Mesenchymal stem cell (in vitro differentiated cells and primary cell): ENCODE measurements at regions not wholly inside any gene's neighbourhood (a gene's known extent, or its start where the extent isn't known, plus 50 kb on each side); places are given as distances from the start of the nearest gene placed in this dataset.

Experiments used
- DNase-seq: peaks from one replicate; pipeline ENCODE4 v3.0.0-alpha.2; 2013
- H2AFZ ChIP-seq: one replicate; pipeline ENCODE4 v1.6.1; 2013; ENCODE audit warnings: low read depth, mild to moderate bottlenecking, control low read depth, inconsistent platforms, low read length, moderate library complexity
- H2AK5ac ChIP-seq: 2 replicates; pipeline ENCODE4 v1.6.1; 2013; ENCODE audit warnings: low read length, moderate library complexity, mild to moderate bottlenecking, inconsistent platforms; ENCODE audit not compliant: severe bottlenecking
- H2BK120ac ChIP-seq: one replicate; pipeline ENCODE4 v1.6.1; 2013; ENCODE audit warnings: low read depth, mild to moderate bottlenecking, inconsistent platforms, low read length, moderate library complexity
- H2BK12ac ChIP-seq, 2 experiments: one replicate each; pipeline ENCODE4 v1.6.1; 2013; ENCODE audit warnings: inconsistent platforms in 2 of 2, low read length in 2 of 2, mild to moderate bottlenecking in 2 of 2, moderate library complexity in 2 of 2, control low read depth in 1 of 2
- H2BK15ac ChIP-seq: one replicate; pipeline ENCODE4 v1.6.1; 2013; ENCODE audit warnings: mild to moderate bottlenecking, low read depth, inconsistent platforms; ENCODE audit not compliant: poor library complexity, severe bottlenecking
- H2BK5ac ChIP-seq: 2 replicates; pipeline ENCODE4 v1.6.1; 2013; ENCODE audit warnings: low read depth, mild to moderate bottlenecking, low read length, control low read depth, inconsistent platforms; ENCODE audit not compliant: poor library complexity, severe bottlenecking
- H3K14ac ChIP-seq, 2 experiments: one replicate each; pipeline ENCODE4 v1.6.1; 2013; ENCODE audit warnings: inconsistent platforms in 2 of 2, low read length in 2 of 2, control low read depth in 1 of 2, mild to moderate bottlenecking in 1 of 2, moderate library complexity in 1 of 2
- H3K18ac ChIP-seq, 2 experiments: one replicate each; pipeline ENCODE4 v1.6.1; 2013; ENCODE audit warnings: inconsistent platforms in 2 of 2, low read length in 2 of 2, control low read depth in 1 of 2, low read depth in 1 of 2, mild to moderate bottlenecking in 1 of 2
- H3K23ac ChIP-seq, 2 experiments: one replicate each; pipeline ENCODE4 v1.6.1; 2013; ENCODE audit warnings: inconsistent platforms in 2 of 2, low read length in 2 of 2, mild to moderate bottlenecking in 2 of 2, moderate library complexity in 2 of 2, control low read depth in 1 of 2
- H3K27ac ChIP-seq: 2 replicates; pipeline ENCODE4 v1.5.1; 2013; ENCODE audit warnings: mild to moderate bottlenecking, moderate library complexity, low read length, control low read depth, inconsistent platforms; ENCODE audit not compliant: poor library complexity, severe bottlenecking
- H3K27me3 ChIP-seq, 2 experiments: 2 replicates each; pipeline versions ENCODE4 v1.6.1 to v1.7.0; 2013; ENCODE audit warnings: low read length in 2 of 2, mild to moderate bottlenecking in 2 of 2, moderate library complexity in 2 of 2, control low read depth in 1 of 2, inconsistent platforms in 1 of 2; ENCODE audit not compliant: control insufficient read depth in 1 of 2, insufficient read depth in 1 of 2
- H3K36me3 ChIP-seq, 2 experiments: 2 replicates each; pipeline versions ENCODE4 v1.6.1 to v1.7.0; 2013; ENCODE audit warnings: low read length in 2 of 2, control low read depth in 1 of 2, inconsistent platforms in 1 of 2, low read depth in 1 of 2, mild to moderate bottlenecking in 1 of 2; ENCODE audit not compliant: insufficient read depth in 2 of 2, control insufficient read depth in 1 of 2
- H3K4ac ChIP-seq, 2 experiments: one replicate each; pipeline ENCODE4 v1.6.1; 2013; ENCODE audit warnings: inconsistent platforms in 2 of 2, low read length in 2 of 2, mild to moderate bottlenecking in 2 of 2, moderate library complexity in 2 of 2, control low read depth in 1 of 2, low read depth in 1 of 2
- H3K4me1 ChIP-seq: 2 replicates; pipeline ENCODE4 v1.6.1; 2013; ENCODE audit warnings: low read depth, low read length, control low read depth; ENCODE audit not compliant: control insufficient read depth, insufficient read depth
- H3K4me2 ChIP-seq: 2 replicates; pipeline ENCODE4 v1.6.1; 2013; ENCODE audit warnings: low read length, mild to moderate bottlenecking, inconsistent platforms; ENCODE audit not compliant: poor library complexity, severe bottlenecking
- H3K4me3 ChIP-seq, 2 experiments: 2 replicates each; pipeline versions ENCODE4 v1.5.1 to v1.7.0; 2013; ENCODE audit warnings: low read length in 2 of 2, mild to moderate bottlenecking in 2 of 2, control low read depth in 1 of 2, low read depth in 1 of 2; ENCODE audit not compliant: insufficient read depth in 1 of 2
- H3K79me1 ChIP-seq: replicated peaks from 2 replicates; pipeline ENCODE4 v1.6.1; 2013; ENCODE audit warnings: mild to moderate bottlenecking, control low read depth, low read length, inconsistent platforms; ENCODE audit not compliant: poor library complexity, severe bottlenecking
- H3K9ac ChIP-seq: 2 replicates; pipeline ENCODE4 v1.7.0; 2013; ENCODE audit warnings: mild to moderate bottlenecking, low read length, moderate library complexity
- H3K9me3 ChIP-seq: 2 replicates; pipeline ENCODE4 v1.7.0; 2013; ENCODE audit warnings: mild to moderate bottlenecking, low read length; ENCODE audit not compliant: control insufficient read depth
- H4K8ac ChIP-seq: one replicate; pipeline ENCODE4 v1.6.1; 2013; ENCODE audit warnings: inconsistent platforms, mild to moderate bottlenecking, low read length, moderate library complexity
- H4K91ac ChIP-seq: one replicate; pipeline ENCODE4 v1.6.1; 2013; ENCODE audit warnings: mild to moderate bottlenecking, low read length, inconsistent platforms
- WGBS: methylation state at CpG from one replicate; pipeline ENCODE4 v1.1.7; 2013; ENCODE audit warnings: mixed read lengths; 5-methylcytosine and 5-hydroxymethylcytosine counted together

- H3K9me3 ChIP-seq = no peaks in the 10 kb centered on the region
- H3K79me1 ChIP-seq = no peaks in the 10 kb centered on the region
- no peak overlapping the region for H2BK12ac ChIP-seq
- peak; percentile 1 for DNase-seq
- H3K36me3 ChIP-seq = no peaks in the 10 kb centered on the region
- H3K23ac ChIP-seq = no peak overlapping the region
- H3K4me1 ChIP-seq = no peaks in the 10 kb centered on the region
- H3K4me3 ChIP-seq = no peak overlapping the region
- H2BK15ac ChIP-seq = no peak overlapping the region
- WGBS = no CpG with 5 or more reads among the region's 1 CpG
- no peak overlapping the region for H3K18ac ChIP-seq
- H2AK5ac ChIP-seq = no peak overlapping the region
- no peak overlapping the region for H2BK5ac ChIP-seq
- no peak overlapping the region for H4K8ac ChIP-seq
- no peak overlapping the region for H4K91ac ChIP-seq
- no peak overlapping the region for H3K4me2 ChIP-seq
- H3K14ac ChIP-seq = no peak overlapping the region
- no peaks in the 10 kb centered on the region for H3K27me3 ChIP-seq
- no peak overlapping the region for H3K27ac ChIP-seq
- H2AFZ ChIP-seq = no peak overlapping the region
- H3K9ac ChIP-seq = no peak overlapping the region
- no peak overlapping the region for H3K4ac ChIP-seq
- no peak overlapping the region for H2BK120ac ChIP-seq
These were observed 865.2 kb upstream of the GHITM start for GRCh38 chr10:83274088-83274487.

DNA sequence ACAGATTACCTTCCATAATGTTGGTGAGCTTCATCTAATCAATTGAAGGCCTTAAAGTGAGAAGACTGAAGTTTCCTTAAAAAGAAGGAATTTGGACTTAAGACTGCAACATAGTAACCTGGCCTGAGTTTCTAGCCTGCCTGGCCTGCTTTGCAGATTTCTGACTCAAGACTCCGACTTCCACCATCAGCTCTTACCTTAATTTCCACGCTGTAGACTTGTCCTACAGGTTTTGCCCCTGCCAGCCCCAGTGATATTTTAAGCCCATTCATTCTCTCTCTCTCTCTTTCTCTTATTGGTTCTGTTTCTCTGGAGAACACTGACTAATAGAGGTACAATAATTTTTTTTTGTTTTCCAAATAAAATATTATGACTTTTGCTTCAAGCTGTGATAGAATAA is 862.3 kb upstream of the GHITM start:
- Histone ChIP-seq H4K8ac (no peak overlapping the region), H2BK15ac (no peak overlapping the region), H3K23ac (no peak overlapping the region), H3K27ac (no peak overlapping the region), H3K14ac (no peak overlapping the region), H3K36me3 (no peaks in the 10 kb centered on the region), H3K4ac (no peak overlapping the region), H3K18ac (no peak overlapping the region), H2AFZ (no peak overlapping the region), H3K79me1 (no peaks in the 10 kb centered on the region), H3K4me1 (no peaks in the 10 kb centered on the region), H2AK5ac (no peak overlapping the region), H4K91ac (no peak overlapping the region), H2BK120ac (no peak overlapping the region), H3K9ac (no peak overlapping the region), H3K27me3 (no peaks in the 10 kb centered on the region), H2BK12ac (no peak overlapping the region), H3K4me3 (no peak overlapping the region), H3K4me2 (no peak overlapping the region), H3K9me3 (no peaks in the 10 kb centered on the region), H2BK5ac (no peak overlapping the region)
- WGBS = 95% methylated on average over 2 of the region's 2 CpGs
- no peak for DNase-seq

- no peak for DNase-seq
- no peak overlapping the region for H2AFZ ChIP-seq
- no peak overlapping the region for H3K9ac ChIP-seq
- H3K27ac ChIP-seq = no peak overlapping the region
- no peaks in the 10 kb centered on the region for H3K79me1 ChIP-seq
- no peaks in the 10 kb centered on the region for H3K36me3 ChIP-seq
- no peak overlapping the region for H2AK5ac ChIP-seq
- H2BK15ac ChIP-seq = no peak overlapping the region
- H3K14ac ChIP-seq = no peak overlapping the region
- H3K23ac ChIP-seq = no peak overlapping the region
- no peak overlapping the region for H2BK120ac ChIP-seq
- no peak overlapping the region for H4K8ac ChIP-seq
- H3K9me3 ChIP-seq = peaks cover 8% of the 10 kb centered on the region
- no peak overlapping the region for H2BK5ac ChIP-seq
- H2BK12ac ChIP-seq = no peak overlapping the region
- H3K4me1 ChIP-seq = no peaks in the 10 kb centered on the region
- H3K18ac ChIP-seq = no peak overlapping the region
- no peak overlapping the region for H3K4me3 ChIP-seq
- no peak overlapping the region for H3K4me2 ChIP-seq
- H3K27me3 ChIP-seq = no peaks in the 10 kb centered on the region
- no peak overlapping the region for H3K4ac ChIP-seq
- H4K91ac ChIP-seq = no peak overlapping the region
These were observed 856.2 kb upstream of the GHITM start for GRCh38 chr10:83283151-83283550.

DNA sequence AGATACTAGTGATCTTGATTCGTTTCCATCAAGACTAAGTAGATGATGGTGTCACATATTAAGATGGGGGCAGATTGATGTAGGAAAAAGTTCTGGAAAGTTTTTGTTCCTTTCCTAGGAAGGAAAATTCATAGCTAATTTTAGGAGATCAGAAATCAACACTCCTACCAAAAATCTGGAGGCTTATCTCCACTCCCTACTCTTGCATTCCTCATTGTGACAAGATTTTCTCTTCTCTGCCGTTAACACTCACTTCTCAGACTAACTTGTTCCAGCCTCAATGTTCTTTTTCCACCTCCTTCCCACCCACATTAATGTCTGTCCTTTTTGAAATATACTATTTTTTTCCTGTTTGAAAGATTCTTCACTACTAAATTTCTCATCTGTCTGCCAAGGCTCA is 851.9 kb upstream of the GHITM start:
- no peaks in the 10 kb centered on the region for H3K4me1 ChIP-seq
- H3K4ac ChIP-seq = no peak overlapping the region
- 80% methylated on average over 2 of the region's 2 CpGs for WGBS
- no peak overlapping the region for H3K18ac ChIP-seq
- H3K23ac ChIP-seq = no peak overlapping the region
- H2BK5ac ChIP-seq = no peak overlapping the region
- peaks cover 8% of the 10 kb centered on the region for H3K9me3 ChIP-seq
- no peak overlapping the region for H2AFZ ChIP-seq
- no peak for DNase-seq
- H2BK120ac ChIP-seq = no peak overlapping the region
- H2BK12ac ChIP-seq = no peak overlapping the region
- H3K9ac ChIP-seq = no peak overlapping the region
- H4K8ac ChIP-seq = no peak overlapping the region
- H3K27me3 ChIP-seq = no peaks in the 10 kb centered on the region
- H3K4me3 ChIP-seq = no peak overlapping the region
- no peaks in the 10 kb centered on the region for H3K79me1 ChIP-seq
- no peak overlapping the region for H4K91ac ChIP-seq
- no peak overlapping the region for H3K14ac ChIP-seq
- H2BK15ac ChIP-seq = no peak overlapping the region
- H3K4me2 ChIP-seq = no peak overlapping the region
- no peaks in the 10 kb centered on the region for H3K36me3 ChIP-seq
- H2AK5ac ChIP-seq = no peak overlapping the region
- H3K27ac ChIP-seq = no peak overlapping the region
